ENCODE measurements at regions not wholly inside any gene's neighbourhood (a gene's known extent, or its start where the extent isn't known, plus 50 kb on each side); places are given as distances from the start of the nearest gene placed in this dataset.
"Not testable (repeated sequence)": the region's sequence is repeated elsewhere in the genome, so short reads cannot be mapped to it uniquely, and the experiment has no call there.

DNA sequence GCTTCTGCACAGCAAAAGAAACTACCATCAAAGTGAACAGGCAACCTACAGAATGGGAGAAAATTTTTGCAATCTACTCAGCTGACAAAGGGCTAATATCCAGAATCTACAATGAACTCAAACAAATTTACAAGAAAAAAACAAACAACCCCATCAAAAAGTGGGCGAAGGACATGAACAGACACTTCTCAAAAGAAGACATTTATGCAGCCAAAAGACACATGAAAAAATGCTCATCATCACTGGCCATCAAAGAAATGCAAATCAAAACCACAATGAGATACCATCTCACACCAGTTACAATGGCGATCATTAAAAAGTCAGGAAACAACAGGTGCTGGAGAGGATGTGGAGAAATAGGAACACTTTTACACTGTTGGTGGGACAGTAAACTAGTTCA, 132.0 kb downstream of the ZFAND4 start:
- TF ChIP-seq, protein P1, sequence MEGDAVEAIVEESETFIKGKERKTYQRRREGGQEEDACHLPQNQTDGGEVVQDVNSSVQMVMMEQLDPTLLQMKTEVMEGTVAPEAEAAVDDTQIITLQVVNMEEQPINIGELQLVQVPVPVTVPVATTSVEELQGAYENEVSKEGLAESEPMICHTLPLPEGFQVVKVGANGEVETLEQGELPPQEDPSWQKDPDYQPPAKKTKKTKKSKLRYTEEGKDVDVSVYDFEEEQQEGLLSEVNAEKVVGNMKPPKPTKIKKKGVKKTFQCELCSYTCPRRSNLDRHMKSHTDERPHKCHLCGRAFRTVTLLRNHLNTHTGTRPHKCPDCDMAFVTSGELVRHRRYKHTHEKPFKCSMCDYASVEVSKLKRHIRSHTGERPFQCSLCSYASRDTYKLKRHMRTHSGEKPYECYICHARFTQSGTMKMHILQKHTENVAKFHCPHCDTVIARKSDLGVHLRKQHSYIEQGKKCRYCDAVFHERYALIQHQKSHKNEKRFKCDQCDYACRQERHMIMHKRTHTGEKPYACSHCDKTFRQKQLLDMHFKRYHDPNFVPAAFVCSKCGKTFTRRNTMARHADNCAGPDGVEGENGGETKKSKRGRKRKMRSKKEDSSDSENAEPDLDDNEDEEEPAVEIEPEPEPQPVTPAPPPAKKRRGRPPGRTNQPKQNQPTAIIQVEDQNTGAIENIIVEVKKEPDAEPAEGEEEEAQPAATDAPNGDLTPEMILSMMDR (IDR thresholded peaks at IDR 0.05; ENCODE audit: poor library complexity, severe bottlenecking): not testable (repeated sequence)
- TF ChIP-seq, protein P2, sequence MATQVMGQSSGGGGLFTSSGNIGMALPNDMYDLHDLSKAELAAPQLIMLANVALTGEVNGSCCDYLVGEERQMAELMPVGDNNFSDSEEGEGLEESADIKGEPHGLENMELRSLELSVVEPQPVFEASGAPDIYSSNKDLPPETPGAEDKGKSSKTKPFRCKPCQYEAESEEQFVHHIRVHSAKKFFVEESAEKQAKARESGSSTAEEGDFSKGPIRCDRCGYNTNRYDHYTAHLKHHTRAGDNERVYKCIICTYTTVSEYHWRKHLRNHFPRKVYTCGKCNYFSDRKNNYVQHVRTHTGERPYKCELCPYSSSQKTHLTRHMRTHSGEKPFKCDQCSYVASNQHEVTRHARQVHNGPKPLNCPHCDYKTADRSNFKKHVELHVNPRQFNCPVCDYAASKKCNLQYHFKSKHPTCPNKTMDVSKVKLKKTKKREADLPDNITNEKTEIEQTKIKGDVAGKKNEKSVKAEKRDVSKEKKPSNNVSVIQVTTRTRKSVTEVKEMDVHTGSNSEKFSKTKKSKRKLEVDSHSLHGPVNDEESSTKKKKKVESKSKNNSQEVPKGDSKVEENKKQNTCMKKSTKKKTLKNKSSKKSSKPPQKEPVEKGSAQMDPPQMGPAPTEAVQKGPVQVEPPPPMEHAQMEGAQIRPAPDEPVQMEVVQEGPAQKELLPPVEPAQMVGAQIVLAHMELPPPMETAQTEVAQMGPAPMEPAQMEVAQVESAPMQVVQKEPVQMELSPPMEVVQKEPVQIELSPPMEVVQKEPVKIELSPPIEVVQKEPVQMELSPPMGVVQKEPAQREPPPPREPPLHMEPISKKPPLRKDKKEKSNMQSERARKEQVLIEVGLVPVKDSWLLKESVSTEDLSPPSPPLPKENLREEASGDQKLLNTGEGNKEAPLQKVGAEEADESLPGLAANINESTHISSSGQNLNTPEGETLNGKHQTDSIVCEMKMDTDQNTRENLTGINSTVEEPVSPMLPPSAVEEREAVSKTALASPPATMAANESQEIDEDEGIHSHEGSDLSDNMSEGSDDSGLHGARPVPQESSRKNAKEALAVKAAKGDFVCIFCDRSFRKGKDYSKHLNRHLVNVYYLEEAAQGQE (IDR thresholded peaks at IDR 0.05; ENCODE audit: borderline replicate concordance): not testable (repeated sequence)
- TF ChIP-seq POLR2AphosphoS5 (IDR thresholded peaks at IDR 0.05); SMC3 (conservative IDR thresholded peaks at IDR 0.05; ENCODE audit: poor library complexity): not testable (repeated sequence)
